GM12892 (cell line): ENCODE measurements at regions not wholly inside any gene's neighbourhood (a gene's known extent, or its start where the extent isn't known, plus 50 kb on each side); places are given as distances from the start of the nearest gene placed in this dataset.

Experiments used
- POLR2A ChIP-seq: IDR thresholded peaks from 2 replicates; pipeline ENCODE4 v1.6.1; 2011; ENCODE audit warnings: low read depth, low read length, control low read depth
- POLR2AphosphoS5 ChIP-seq: IDR thresholded peaks from 2 replicates; pipeline ENCODE4 v1.6.1; 2011; ENCODE audit warnings: low read depth, low read length, control low read depth

DNA sequence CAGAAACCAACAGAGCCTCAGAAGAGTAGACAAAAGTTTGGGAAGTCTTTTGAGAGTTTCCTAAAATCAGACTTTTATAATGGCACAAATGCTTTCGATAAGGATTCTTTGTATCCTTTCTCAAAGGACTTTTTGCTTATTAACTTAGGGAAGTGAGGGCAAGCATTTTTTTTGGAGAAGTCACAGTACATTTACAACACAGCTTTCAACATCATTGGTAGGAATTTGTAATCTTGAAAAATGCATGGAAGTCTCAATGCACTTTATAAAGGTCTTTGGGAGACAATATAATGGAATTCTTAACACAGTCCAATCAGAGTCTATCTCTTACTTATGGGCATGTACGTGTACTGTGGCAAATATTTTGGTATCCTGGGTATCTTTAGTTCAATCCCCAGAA, 325.8 kb upstream of the NR5A2 start:
- no peak for TF ChIP-seq POLR2A
- no peak for TF ChIP-seq POLR2AphosphoS5
